Thyroid gland (tissue), 4 donors: ENCODE measurements at regions not wholly inside any gene's neighbourhood (a gene's known extent, or its start where the extent isn't known, plus 50 kb on each side); places are given as distances from the start of the nearest gene placed in this dataset.

Source experiments
- DNase-seq, 2 donors: peaks; one replicate each; pipeline ENCODE4 v3.0.0-alpha.2; 2019
- H3K27ac ChIP-seq, 3 donors: fragments of 200-600 bp; sonication (generic); 1 replicate in 2 of 3; 2 replicates in 1 of 3; pipeline ENCODE4 v1.5.1; 2016 to 2019; ENCODE audit warnings: mild to moderate bottlenecking in 1 of 3, moderate library complexity in 1 of 3
- H3K27me3 ChIP-seq: fragments of 200-600 bp; sonication (generic); one replicate; pipeline ENCODE4 v1.5.1; 2019
- H3K36me3 ChIP-seq, 2 donors: fragments of 200-600 bp; sonication (generic); one replicate each; pipeline ENCODE4 v1.5.1; 2016 to 2019
- H3K4me1 ChIP-seq, 2 donors: fragments of 200-600 bp; sonication (generic); one replicate each; pipeline ENCODE4 v1.5.1; 2017 to 2019
- H3K4me3 ChIP-seq, 3 donors: fragments of 200-600 bp; sonication (generic); replicated peaks in 1 of 3; 1 replicate in 2 of 3; 2 replicates in 1 of 3; pipeline ENCODE4 v1.5.1; 2016; ENCODE audit warnings: mild to moderate bottlenecking in 1 of 3
- H3K9me3 ChIP-seq: fragments of 200-600 bp; sonication (generic); one replicate; pipeline ENCODE4 v1.5.1; 2017
- CTCF ChIP-seq, 6 experiments: fragments of 200-600 bp in 3 of 6; fragments of 450-650 bp in 3 of 6; sonication (generic) in 3 of 6; IDR thresholded peaks; one replicate each; pipeline ENCODE4 v1.5.1; 2016 to 2019; ENCODE audit warnings: antibody characterized with exemption in 6 of 6, mild to moderate bottlenecking in 2 of 6, inconsistent platforms in 1 of 6, moderate library complexity in 1 of 6
- POLR2A ChIP-seq, 2 donors: fragments of 450-650 bp; IDR thresholded peaks; one replicate each; pipeline ENCODE4 v1.6.1; 2017; ENCODE audit warnings: antibody characterized with exemption in 2 of 2, mild to moderate bottlenecking in 2 of 2, moderate library complexity in 1 of 2
- WGBS, 2 donors: methylation state at CpG; one replicate each; pipeline ENCODE4 v1.1.5; 2017; 5-methylcytosine and 5-hydroxymethylcytosine counted together
- intact Hi-C: fragments of 100-400 bp; cut with DNase I; formaldehyde crosslinking; loops from one replicate; pipeline ENCODE4 v1.15.1; 2023

- intact Hi-C loops: no loop called here
- H3K27ac ChIP-seq: no peak overlapping the region
- no peaks in the 10 kb centered on the region for H3K27me3 ChIP-seq
- no peaks in the 10 kb centered on the region for H3K36me3 ChIP-seq
- peaks cover 10 to 34% of the 10 kb centered on the region in 2 donors for H3K4me1 ChIP-seq
- no peak for DNase-seq
- TF ChIP-seq POLR2A (IDR thresholded peaks at IDR 0.05) (no peak), CTCF (IDR thresholded peaks at IDR 0.05) (no peak)
- WGBS, 2 donors: 92 to 94% methylated on average over 3 of the region's 3 CpGs
- H3K9me3 ChIP-seq: no peaks in the 10 kb centered on the region
- no peak overlapping the region for H3K4me3 ChIP-seq
Measured at GRCh38 chr1:235019471-235019870, 109.2 kb downstream of the TOMM20 start.

GRCh38 chr1:235018720-235019444, 109.8 kb downstream of the TOMM20 start:
- TF ChIP-seq POLR2A (IDR thresholded peaks at IDR 0.05) (no peak), CTCF (IDR thresholded peaks at IDR 0.05) (no peak)
- Histone ChIP-seq H3K4me1 (peaks cover 4 to 31% of the 10 kb centered on the region in 2 donors), H3K9me3 (no peaks in the 10 kb centered on the region), H3K27ac (no peak overlapping the region), H3K4me3 (no peak overlapping the region), H3K27me3 (no peaks in the 10 kb centered on the region), H3K36me3 (no peaks in the 10 kb centered on the region)
- intact Hi-C loops: no loop called here
- no peak for DNase-seq
- 93 to 95% methylated on average over 3 of the region's 3 CpGs for WGBS, 2 donors

DNA sequence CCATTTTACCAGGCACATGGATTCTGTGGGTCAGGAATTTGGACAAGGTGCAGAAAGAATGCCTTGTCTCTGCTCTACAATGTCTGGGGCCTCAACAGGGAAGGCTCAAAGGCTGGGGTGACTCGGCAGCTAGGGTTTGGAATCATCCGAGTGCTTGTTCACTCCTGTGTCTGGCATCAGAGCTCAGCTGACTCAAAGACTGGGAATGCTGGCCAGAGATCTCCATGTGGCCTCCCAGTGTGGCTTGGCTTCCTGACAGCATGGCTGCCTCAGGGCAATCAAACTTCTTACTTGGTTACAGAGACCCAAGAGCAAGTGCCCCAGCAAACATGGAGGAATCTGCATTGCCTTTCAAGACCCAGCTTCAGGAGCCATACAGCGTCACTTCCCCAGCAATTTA, 110.5 kb downstream of the TOMM20 start:
- H3K36me3 ChIP-seq: no peaks in the 10 kb centered on the region
- no peaks in the 10 kb centered on the region for H3K27me3 ChIP-seq
- 85 to 93% methylated on average over 3 of the region's 3 CpGs for WGBS, 2 donors
- intact Hi-C loops: no loop called here
- no peak overlapping the region for H3K4me3 ChIP-seq
- TF ChIP-seq CTCF (IDR thresholded peaks at IDR 0.05): no peak
- TF ChIP-seq POLR2A (IDR thresholded peaks at IDR 0.05): no peak
- no peak overlapping the region for H3K27ac ChIP-seq
- no peak for DNase-seq
- peaks cover 4 to 31% of the 10 kb centered on the region in 2 donors for H3K4me1 ChIP-seq
- no peaks in the 10 kb centered on the region for H3K9me3 ChIP-seq

GRCh38 chr1:235017719-235018118, 110.9 kb downstream of the TOMM20 start:
- 87 to 90% methylated on average over 2 of the region's 2 CpGs for WGBS, 2 donors
- no peaks in the 10 kb centered on the region for H3K36me3 ChIP-seq
- intact Hi-C loops: no loop called here
- TF ChIP-seq CTCF (IDR thresholded peaks at IDR 0.05): no peak
- no peak for TF ChIP-seq POLR2A (IDR thresholded peaks at IDR 0.05)
- H3K4me3 ChIP-seq: no peak overlapping the region
- no peaks in the 10 kb centered on the region for H3K27me3 ChIP-seq
- peaks cover 5 to 29% of the 10 kb centered on the region in 2 donors for H3K4me1 ChIP-seq
- no peaks in the 10 kb centered on the region for H3K9me3 ChIP-seq
- DNase-seq: no peak
- H3K27ac ChIP-seq: no peak overlapping the region

GRCh38 chr1:235017191-235017590, 111.4 kb downstream of the TOMM20 start:
- no peaks in the 10 kb centered on the region for H3K36me3 ChIP-seq
- H3K9me3 ChIP-seq: no peaks in the 10 kb centered on the region
- no peak overlapping the region for H3K27ac ChIP-seq
- H3K4me3 ChIP-seq: no peak overlapping the region
- H3K4me1 ChIP-seq: peaks cover 8 to 24% of the 10 kb centered on the region in 2 donors
- intact Hi-C loops: no loop called here
- TF ChIP-seq POLR2A (IDR thresholded peaks at IDR 0.05) (no peak), CTCF (IDR thresholded peaks at IDR 0.05) (no peak)
- DNase-seq: no peak
- no peaks in the 10 kb centered on the region for H3K27me3 ChIP-seq
- 92 to 93% methylated on average over 4 of the region's 4 CpGs for WGBS, 2 donors
